B cell (primary cell): ENCODE measurements at regions not wholly inside any gene's neighbourhood (a gene's known extent, or its start where the extent isn't known, plus 50 kb on each side); places are given as distances from the start of the nearest gene placed in this dataset.

Experiments
- CTCF ChIP-seq: fragments of 200-600 bp; IDR thresholded peaks from one replicate; pipeline ENCODE4 v1.8.0; 2022; ENCODE audit warnings: antibody characterized with exemption, mild to moderate bottlenecking
- EZH2 ChIP-seq: IDR thresholded peaks from 2 replicates; pipeline ENCODE4 v1.6.1; 2012; ENCODE audit warnings: borderline replicate concordance, low read depth, mild to moderate bottlenecking, moderate library complexity, low read length; ENCODE audit not compliant: insufficient read depth, poor library complexity, severe bottlenecking

GRCh38 chr14:97523936-97524335 is 726.8 kb downstream of the VRK1 start:
- TF ChIP-seq CTCF (no peak), EZH2 (no peak)
